K562 (cell line): ENCODE measurements at regions not wholly inside any gene's neighbourhood (a gene's known extent, or its start where the extent isn't known, plus 50 kb on each side); places are given as distances from the start of the nearest gene placed in this dataset.

Experiments used
- CBFA2T2 ChIP-seq: fragments of 450-650 bp; conservative IDR thresholded peaks from 2 replicates; pipeline ENCODE4 v1.6.1; 2017; ENCODE audit warnings: mild to moderate bottlenecking
- EP300 ChIP-seq: IDR thresholded peaks from 2 replicates; pipeline ENCODE4 v1.6.1; 2012; ENCODE audit warnings: low read length, improper control_type of control experiment
- GATAD2B ChIP-seq: fragments of 450-650 bp; IDR thresholded peaks from 2 replicates; pipeline ENCODE4 v1.6.1; 2017; ENCODE audit warnings: mild to moderate bottlenecking, borderline replicate concordance
- KDM4B ChIP-seq, 2 experiments: fragments of 450-650 bp in 1 of 2; sonication (generic) in 1 of 2; IDR thresholded peaks; 2 replicates each; pipeline ENCODE4 v1.6.1; 2016 to 2017; ENCODE audit warnings: borderline replicate concordance in 2 of 2, antibody characterized with exemption in 1 of 2, low read depth in 1 of 2, mild to moderate bottlenecking in 1 of 2
- ZNF23 ChIP-seq: fragments of 250-450 bp; sonication (Bioruptor Pico); IDR thresholded peaks from 2 replicates; pipeline ENCODE4 v1.4.0; 2020; ENCODE audit warnings: mild to moderate bottlenecking
- ZNF274 ChIP-seq: IDR thresholded peaks from 2 replicates; pipeline ENCODE4 v1.6.1; 2011; ENCODE audit warnings: low read depth, mild to moderate bottlenecking, low read length, moderate library complexity, borderline replicate concordance
- TF ChIP-seq, protein P1 (sequence below): sonication (generic); formaldehyde crosslinking; IDR thresholded peaks from 2 replicates; pipeline ENCODE4 v1.8.0; 2022; ENCODE audit warnings: missing genetic modification reagents, mild to moderate bottlenecking, borderline replicate concordance

DNA sequence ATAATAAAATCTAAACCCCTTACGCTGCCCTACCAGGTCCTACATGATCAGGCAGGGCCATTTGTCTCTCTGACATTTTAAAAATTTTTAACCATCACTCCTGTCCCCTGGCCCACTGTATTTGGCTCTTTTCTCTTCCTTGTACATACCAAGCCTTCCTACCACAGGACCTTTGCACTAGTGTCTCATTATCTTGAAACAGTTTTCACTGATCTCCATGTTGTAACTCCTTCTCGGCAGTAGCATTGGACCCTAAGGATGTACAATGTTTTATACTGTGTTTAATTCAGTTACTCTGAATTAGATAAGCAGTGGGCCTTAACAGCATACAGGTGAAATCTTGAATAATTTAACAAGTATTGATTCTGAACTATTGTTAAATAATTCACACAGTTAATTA, 330.7 kb downstream of the UTRN start:
- TF ChIP-seq CBFA2T2 (no peak), ZNF274 (no peak), EP300 (no peak), ZNF23 (CRISPR knock-in tag) (no peak), GATAD2B (no peak), KDM4B (IDR thresholded peaks at IDR 0.05; ENCODE audit: borderline replicate concordance in 2 of 2, low read depth in 1 of 2) (no peak)
- TF ChIP-seq, protein P1, sequence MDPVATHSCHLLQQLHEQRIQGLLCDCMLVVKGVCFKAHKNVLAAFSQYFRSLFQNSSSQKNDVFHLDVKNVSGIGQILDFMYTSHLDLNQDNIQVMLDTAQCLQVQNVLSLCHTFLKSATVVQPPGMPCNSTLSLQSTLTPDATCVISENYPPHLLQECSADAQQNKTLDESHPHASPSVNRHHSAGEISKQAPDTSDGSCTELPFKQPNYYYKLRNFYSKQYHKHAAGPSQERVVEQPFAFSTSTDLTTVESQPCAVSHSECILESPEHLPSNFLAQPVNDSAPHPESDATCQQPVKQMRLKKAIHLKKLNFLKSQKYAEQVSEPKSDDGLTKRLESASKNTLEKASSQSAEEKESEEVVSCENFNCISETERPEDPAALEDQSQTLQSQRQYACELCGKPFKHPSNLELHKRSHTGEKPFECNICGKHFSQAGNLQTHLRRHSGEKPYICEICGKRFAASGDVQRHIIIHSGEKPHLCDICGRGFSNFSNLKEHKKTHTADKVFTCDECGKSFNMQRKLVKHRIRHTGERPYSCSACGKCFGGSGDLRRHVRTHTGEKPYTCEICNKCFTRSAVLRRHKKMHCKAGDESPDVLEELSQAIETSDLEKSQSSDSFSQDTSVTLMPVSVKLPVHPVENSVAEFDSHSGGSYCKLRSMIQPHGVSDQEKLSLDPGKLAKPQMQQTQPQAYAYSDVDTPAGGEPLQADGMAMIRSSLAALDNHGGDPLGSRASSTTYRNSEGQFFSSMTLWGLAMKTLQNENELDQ: no peak
